ENCODE measurements at regions not wholly inside any gene's neighbourhood (a gene's known extent, or its start where the extent isn't known, plus 50 kb on each side); places are given as distances from the start of the nearest gene placed in this dataset.
"Not testable (repeated sequence)": the region's sequence is repeated elsewhere in the genome, so short reads cannot be mapped to it uniquely, and the experiment has no call there.

DNA sequence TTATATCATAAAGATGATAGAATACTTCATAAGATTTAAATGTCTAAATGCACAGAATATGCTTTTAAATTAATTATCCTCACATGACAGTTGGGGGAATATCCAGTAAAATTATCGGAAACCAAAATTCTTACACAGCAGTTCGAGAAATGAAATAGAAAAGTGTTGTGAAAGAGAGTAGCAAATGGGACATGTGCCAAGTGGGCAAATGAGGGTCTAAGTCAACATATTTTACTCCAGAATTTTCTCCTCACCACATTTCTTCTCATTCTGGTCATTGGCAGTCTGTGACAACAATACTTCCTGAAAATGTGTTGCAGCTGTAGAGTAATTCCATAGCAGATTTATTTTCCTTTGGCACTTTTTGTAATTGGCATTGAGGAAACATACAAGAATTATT, 945.2 kb upstream of the ADAMTS5 start:
- H3K27me3 ChIP-seq; intact Hi-C loops (cut with DNase I); H3K4me1 ChIP-seq; H3K4me3 ChIP-seq; DNase-seq; H3K27ac ChIP-seq; H3K9me3 ChIP-seq; ATAC-seq; H3K36me3 ChIP-seq: not testable (repeated sequence)
- 72 to 92% methylated on average over 2 of the region's 2 CpGs for WGBS, 2 donors

DNA sequence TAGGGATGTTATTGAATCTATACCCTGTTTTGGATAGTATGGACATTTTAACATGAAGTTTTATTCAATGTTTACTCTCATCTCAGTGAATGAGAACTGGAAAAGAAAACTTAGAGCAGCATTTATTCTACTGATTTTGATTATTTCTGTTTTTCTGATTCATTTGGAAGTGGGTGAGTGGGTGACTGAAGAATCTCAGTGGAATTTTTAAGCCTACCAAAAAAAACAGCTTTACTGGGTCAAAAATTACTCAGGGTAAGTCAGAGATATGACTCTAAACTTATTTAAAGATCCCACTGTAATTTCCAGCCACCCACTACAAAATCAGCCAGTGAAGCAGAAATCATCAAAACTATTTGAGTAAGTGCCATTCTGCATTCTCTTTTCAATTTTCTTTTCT, 942.6 kb upstream of the ADAMTS5 start:
- H3K9me3 ChIP-seq; H3K27ac ChIP-seq; H3K4me1 ChIP-seq; intact Hi-C loops (cut with DNase I); H3K27me3 ChIP-seq; DNase-seq; H3K36me3 ChIP-seq; H3K4me3 ChIP-seq: not testable (repeated sequence)
- ATAC-seq: peak in 3 of 8 donors; percentile 29 to 65 (median 40)

DNA sequence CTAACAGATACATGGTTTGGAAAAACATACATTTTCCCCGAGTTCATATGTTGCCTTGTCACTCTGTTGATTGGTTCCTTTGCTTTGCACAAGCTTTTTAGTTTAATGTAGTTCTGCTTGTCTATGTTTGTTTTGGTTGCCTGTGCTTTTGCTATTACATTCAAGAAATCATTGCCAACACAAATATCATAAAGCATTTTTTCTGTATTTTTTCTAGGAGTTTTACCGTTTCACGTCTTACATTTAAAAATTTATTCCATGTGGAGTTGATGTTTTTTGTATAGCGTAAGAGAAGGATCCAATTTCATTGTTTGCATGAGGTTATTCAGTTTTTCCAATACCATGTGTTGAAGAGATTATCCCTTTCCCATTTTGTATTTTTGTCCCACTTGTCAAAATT, 941.9 kb upstream of the ADAMTS5 start:
- ATAC-seq; H3K9me3 ChIP-seq; H3K36me3 ChIP-seq; H3K27me3 ChIP-seq; DNase-seq; H3K27ac ChIP-seq; intact Hi-C loops (cut with DNase I); H3K4me1 ChIP-seq; H3K4me3 ChIP-seq: not testable (repeated sequence)
- 76 to 91% methylated on average over 4 of the region's 4 CpGs for WGBS, 2 donors

DNA sequence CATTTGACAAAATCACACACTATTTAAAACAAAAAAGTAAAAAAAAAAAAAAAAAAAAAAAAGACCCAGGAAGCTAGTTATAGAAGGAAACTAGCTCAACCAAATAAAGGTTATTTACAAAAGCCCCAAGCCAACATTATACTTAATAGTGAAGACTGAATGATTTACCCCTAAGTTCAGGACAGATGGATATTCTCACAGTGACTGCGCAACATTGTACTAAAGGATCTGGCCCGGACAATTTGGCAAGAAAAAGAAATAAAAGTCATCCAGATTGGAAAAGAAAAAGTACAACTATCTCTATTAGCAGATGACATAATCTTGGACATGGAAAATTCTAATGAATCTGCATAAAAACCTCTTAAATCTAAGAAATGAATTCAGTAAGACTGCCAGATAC, 936.0 kb upstream of the ADAMTS5 start:
- H3K4me3 ChIP-seq; H3K4me1 ChIP-seq; H3K36me3 ChIP-seq; intact Hi-C loops (cut with DNase I); H3K27ac ChIP-seq; ATAC-seq; H3K9me3 ChIP-seq; H3K27me3 ChIP-seq: not testable (repeated sequence)
- DNase-seq: peak in 1 of 2 donors; percentile 34
- 72 to 86% methylated on average over 2 of the region's 2 CpGs for WGBS, 2 donors

DNA sequence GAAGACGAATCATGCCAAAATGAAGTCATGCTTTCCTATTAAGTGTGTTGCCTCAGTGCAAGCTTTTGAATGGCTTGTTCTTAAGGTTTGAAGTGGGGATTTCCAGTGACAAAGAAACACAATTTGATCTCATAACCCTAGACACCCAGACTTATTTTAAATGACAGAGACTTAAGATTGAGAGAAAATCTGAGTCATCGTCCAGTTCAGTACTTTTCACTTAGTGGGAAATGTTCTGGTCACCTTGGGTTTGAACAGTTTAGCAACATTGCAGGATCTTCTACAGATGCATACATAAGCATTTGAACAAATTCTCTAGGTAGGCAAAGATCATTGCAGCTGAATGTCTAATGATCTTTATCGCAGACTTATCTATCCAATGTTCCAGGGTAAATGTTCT, 926.7 kb upstream of the ADAMTS5 start:
- intact Hi-C loops (cut with DNase I); H3K4me3 ChIP-seq; H3K9me3 ChIP-seq; DNase-seq; H3K4me1 ChIP-seq; ATAC-seq; H3K27ac ChIP-seq; H3K36me3 ChIP-seq; H3K27me3 ChIP-seq: not testable (repeated sequence)
- WGBS, 2 donors: 79 to 83% methylated on average over 2 of the region's 3 CpGs

DNA sequence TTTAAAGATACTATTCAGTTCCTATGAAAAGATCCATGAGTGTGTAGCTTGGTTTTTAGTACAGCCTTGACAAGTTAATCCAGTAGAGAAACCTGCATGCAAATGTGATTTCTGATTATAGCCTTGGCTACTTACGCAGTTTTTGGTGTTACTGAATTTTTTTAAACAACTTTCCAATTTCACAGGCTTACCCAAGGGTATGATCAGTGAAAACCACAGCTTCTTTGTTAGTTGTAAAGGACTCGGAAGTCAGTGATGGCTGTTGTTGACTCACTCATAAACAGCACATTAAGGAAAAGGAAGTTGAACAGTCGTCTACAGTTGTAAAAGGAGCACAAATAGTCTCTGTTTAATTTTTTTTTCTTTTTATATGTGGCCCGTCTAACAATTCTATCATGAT, 924.6 kb upstream of the ADAMTS5 start:
- H3K27ac ChIP-seq: peak overlapping the region in 1 of 10 donors; percentile 43

DNA sequence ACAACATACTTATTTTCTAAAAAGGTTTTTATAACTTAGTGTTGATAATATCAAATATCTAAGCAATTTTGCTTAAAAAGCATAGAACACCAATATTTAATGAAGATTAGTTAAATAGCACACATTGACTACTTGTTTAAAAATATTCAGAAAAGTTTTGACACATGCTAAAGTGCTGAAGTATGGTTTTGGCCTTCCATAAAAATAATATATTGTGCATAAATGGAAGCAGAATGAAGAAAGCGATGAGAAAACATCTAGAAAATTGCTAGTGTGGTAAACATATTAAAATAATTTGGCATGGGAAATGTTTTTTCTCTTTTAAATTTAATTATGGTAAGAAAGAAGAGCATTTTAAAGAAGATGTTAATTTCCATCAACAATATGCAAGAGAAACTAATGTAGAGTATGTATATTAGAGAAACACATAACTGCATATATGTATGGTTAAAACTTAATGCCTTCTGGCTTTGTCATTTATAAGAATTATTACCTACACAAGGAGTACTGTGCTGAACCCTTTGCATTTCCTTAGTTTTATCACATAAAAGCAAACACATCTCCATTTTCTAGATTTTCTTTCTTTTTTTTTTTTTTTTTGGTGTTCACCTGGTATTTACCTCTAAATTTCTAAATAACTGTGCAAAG, 921.0 kb upstream of the ADAMTS5 start:
- H3K36me3 ChIP-seq; DNase-seq; intact Hi-C loops (cut with DNase I); H3K27ac ChIP-seq; H3K4me3 ChIP-seq; H3K9me3 ChIP-seq; ATAC-seq; H3K27me3 ChIP-seq; H3K4me1 ChIP-seq: not testable (repeated sequence)
- 95 to 96% methylated on average over 1 of the region's 1 CpG for WGBS, 2 donors

More for the DNA sequence above, 924.6 kb upstream of the ADAMTS5 start:
- H3K27me3 ChIP-seq; H3K36me3 ChIP-seq; DNase-seq; H3K4me1 ChIP-seq; H3K4me3 ChIP-seq; H3K9me3 ChIP-seq; intact Hi-C loops (cut with DNase I): not testable (repeated sequence)
- 55 to 69% methylated on average over 4 of the region's 4 CpGs for WGBS, 2 donors
- ATAC-seq: peak in 2 of 8 donors; percentile 21 to 68

DNA sequence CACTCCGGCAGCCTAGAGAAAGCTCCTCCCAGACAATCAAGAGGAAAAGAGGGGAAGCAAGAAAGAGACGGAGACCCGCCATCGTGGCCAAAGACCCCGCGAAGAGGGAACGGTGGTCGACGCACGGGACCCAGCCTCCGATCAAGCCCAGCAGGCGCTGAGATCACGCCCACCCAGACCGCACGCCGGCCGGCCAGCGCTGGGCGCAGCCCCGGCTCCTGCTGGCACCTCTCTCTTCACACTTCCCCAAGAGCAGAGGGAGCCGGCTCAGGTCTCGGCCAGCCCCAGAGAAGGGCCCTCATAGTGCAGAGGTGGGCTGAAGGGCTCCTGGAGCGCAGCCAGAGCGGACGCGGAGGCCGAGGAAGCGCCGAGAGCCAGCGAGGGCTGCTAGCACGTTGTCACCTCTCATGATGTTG, 918.4 kb upstream of the ADAMTS5 start:
- WGBS, 2 donors: 96% methylated on average over 29 to 31 of the region's 31 CpGs
- no peak for ATAC-seq
- intact Hi-C loops (cut with DNase I): no loop called here

DNA sequence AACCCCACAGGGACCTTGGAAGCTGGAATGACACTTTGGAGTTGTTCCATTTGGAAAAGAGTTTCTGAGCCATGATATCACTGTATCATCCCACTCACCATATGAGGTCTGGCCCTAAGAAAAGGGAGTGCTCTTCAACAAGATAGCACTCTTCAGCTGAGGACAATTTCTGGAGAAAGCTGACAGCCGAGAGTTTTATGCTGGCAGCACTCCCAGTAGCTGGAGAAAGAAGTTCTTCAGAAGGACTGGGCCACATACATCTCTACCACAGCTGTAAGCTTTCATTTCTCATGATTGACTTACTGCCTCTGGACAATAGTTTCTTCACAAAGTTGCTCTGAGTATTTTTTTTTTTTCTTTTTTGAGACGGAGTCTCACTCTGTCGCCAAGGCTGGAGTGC, 914.4 kb upstream of the ADAMTS5 start:
- H3K36me3 ChIP-seq; H3K9me3 ChIP-seq; H3K4me1 ChIP-seq; ATAC-seq; H3K4me3 ChIP-seq; intact Hi-C loops (cut with DNase I); H3K27me3 ChIP-seq: not testable (repeated sequence)
- WGBS, 2 donors: 79 to 87% methylated on average over 3 of the region's 3 CpGs
- peak overlapping the region in 1 of 10 donors; percentile 24 for H3K27ac ChIP-seq
- DNase-seq: peak; percentile 19 to 63

More for the DNA sequence above, 918.4 kb upstream of the ADAMTS5 start:
- H3K9me3 ChIP-seq: peaks cover 0 to 6% (median 0%) of the 10 kb centered on the region in 11 donors
- DNase-seq: no peak
- no peak overlapping the region for H3K27ac ChIP-seq
- H3K4me1 ChIP-seq: no peaks in the 10 kb centered on the region
- H3K36me3 ChIP-seq: no peaks in the 10 kb centered on the region
- no peaks in the 10 kb centered on the region for H3K27me3 ChIP-seq
- no peak overlapping the region for H3K4me3 ChIP-seq
- TF ChIP-seq, protein P1, sequence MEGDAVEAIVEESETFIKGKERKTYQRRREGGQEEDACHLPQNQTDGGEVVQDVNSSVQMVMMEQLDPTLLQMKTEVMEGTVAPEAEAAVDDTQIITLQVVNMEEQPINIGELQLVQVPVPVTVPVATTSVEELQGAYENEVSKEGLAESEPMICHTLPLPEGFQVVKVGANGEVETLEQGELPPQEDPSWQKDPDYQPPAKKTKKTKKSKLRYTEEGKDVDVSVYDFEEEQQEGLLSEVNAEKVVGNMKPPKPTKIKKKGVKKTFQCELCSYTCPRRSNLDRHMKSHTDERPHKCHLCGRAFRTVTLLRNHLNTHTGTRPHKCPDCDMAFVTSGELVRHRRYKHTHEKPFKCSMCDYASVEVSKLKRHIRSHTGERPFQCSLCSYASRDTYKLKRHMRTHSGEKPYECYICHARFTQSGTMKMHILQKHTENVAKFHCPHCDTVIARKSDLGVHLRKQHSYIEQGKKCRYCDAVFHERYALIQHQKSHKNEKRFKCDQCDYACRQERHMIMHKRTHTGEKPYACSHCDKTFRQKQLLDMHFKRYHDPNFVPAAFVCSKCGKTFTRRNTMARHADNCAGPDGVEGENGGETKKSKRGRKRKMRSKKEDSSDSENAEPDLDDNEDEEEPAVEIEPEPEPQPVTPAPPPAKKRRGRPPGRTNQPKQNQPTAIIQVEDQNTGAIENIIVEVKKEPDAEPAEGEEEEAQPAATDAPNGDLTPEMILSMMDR (IDR thresholded peaks at IDR 0.05): no peak

DNA sequence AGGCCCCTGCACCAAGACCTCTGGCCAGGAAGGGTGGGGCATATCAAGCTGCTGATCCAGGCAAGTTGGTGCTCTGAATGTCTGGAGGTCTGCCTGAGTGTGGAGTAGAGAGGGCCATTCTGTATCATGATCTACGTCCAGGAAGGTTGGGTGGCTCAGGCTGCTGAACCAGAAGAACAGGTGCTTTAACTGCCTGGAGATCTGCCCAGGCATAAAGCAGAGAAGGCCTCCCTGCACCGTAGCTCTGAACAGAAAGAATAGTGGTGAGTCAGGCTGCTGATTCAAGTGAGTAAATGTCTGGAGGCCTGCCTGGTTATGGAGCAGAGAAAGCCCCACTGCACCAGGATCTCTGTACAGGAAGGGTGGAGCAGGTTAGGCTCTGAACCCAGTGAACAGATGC, 905.5 kb upstream of the ADAMTS5 start:
- H3K27ac ChIP-seq, ATAC-seq: not testable (repeated sequence)
- WGBS, 2 donors: 71 to 74% methylated on average over 2 of the region's 2 CpGs

DNA sequence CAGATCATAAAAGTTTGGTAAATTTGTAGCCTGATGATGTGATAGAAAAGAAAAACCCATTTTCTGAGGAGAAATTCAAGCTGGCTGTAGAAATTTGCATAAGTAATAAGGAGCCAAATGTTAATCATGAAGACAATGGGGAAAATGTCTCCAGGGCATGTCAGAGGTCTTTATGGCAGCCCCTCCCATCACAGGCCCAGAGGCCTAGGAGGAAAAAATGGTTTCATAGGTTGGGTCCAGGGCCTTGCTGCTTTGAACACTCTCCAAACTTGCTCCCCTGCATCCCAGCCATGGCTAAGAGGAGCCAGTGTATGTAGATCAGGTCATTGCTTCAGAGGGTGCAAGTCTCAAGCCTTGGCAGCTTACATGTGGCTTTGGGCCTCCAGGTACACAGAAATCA, 903.9 kb upstream of the ADAMTS5 start:
- H3K4me3 ChIP-seq; H3K27me3 ChIP-seq; intact Hi-C loops (cut with DNase I); ATAC-seq; H3K36me3 ChIP-seq; DNase-seq; H3K27ac ChIP-seq; H3K4me1 ChIP-seq: not testable (repeated sequence)
- H3K9me3 ChIP-seq: peaks cover 0 to 19% (median 5%) of the 10 kb centered on the region in 11 donors

More for the DNA sequence above, 905.5 kb upstream of the ADAMTS5 start:
- DNase-seq; intact Hi-C loops (cut with DNase I); H3K36me3 ChIP-seq; H3K4me1 ChIP-seq; H3K4me3 ChIP-seq; H3K27me3 ChIP-seq: not testable (repeated sequence)
- H3K9me3 ChIP-seq: peaks cover 0 to 18% (median 5%) of the 10 kb centered on the region in 11 donors

All from heart right ventricle (tissue), 16 donors.